H1 (cell line): ENCODE measurements at regions not wholly inside any gene's neighbourhood (a gene's known extent, or its start where the extent isn't known, plus 50 kb on each side); places are given as distances from the start of the nearest gene placed in this dataset.

ENCODE experiments used
- CTCF ChIA-PET: fragments of 300-600 bp; sonication (Branson Sonifier 250); formaldehyde crosslinking; loops from one replicate; lab custom pipeline; 2021; ENCODE audit not compliant: partially characterized antibody; lab: Charles Lee
- POLR2A ChIA-PET: fragments of 300-600 bp; sonication (Branson Sonifier 250); formaldehyde crosslinking; loops from one replicate; lab custom pipeline; 2021; ENCODE audit warnings: inconsistent platforms; ENCODE audit not compliant: partially characterized antibody; lab: Charles Lee
- DNase-seq, 2 experiments: peaks; one replicate each; pipeline versions ENCODE4 v3.0.0 to v3.0.0-alpha.2; 2010 to 2022; ENCODE audit warnings: low spot score in 2 of 2, low read depth in 1 of 2, mixed read lengths in 1 of 2
- FAIRE-seq: peaks from 2 replicates; lab custom pipeline; 2011; peaks lifted over from hg19 to GRCh38; lab: Jason Lieb, UNC
- H2AFZ ChIP-seq: 2 replicates; pipeline ENCODE4 v1.8.1; 2012; ENCODE audit warnings: low read length, inconsistent platforms
- H2AK5ac ChIP-seq: 2 replicates; pipeline ENCODE4 v1.6.1; 2013; ENCODE audit warnings: low read depth, low read length
- H2BK120ac ChIP-seq: replicated peaks from 2 replicates; pipeline ENCODE3; 2013; ENCODE audit warnings: low read depth, low read length, inconsistent platforms
- H2BK12ac ChIP-seq: 2 replicates; pipeline ENCODE4 v1.6.1; 2013; ENCODE audit warnings: low read depth, low read length
- H2BK15ac ChIP-seq: 2 replicates; pipeline ENCODE4 v1.6.1; 2013; ENCODE audit warnings: low read length
- H2BK20ac ChIP-seq: 2 replicates; pipeline ENCODE4 v1.6.1; 2013; ENCODE audit warnings: low read length
- H2BK5ac ChIP-seq: 2 replicates; pipeline ENCODE4 v1.6.1; 2013; ENCODE audit warnings: low read depth, low read length
- H3K14ac ChIP-seq: 2 replicates; pipeline ENCODE4 v1.6.1; 2013; ENCODE audit warnings: inconsistent platforms; ENCODE audit not compliant: insufficient read length
- H3K18ac ChIP-seq: 2 replicates; pipeline ENCODE4 v1.6.1; 2013; ENCODE audit warnings: low read length; ENCODE audit errors: extremely low read depth
- H3K23ac ChIP-seq: 2 replicates; pipeline ENCODE4 v1.6.1; 2013; ENCODE audit warnings: inconsistent platforms; ENCODE audit not compliant: insufficient read length
- H3K23me2 ChIP-seq: 2 replicates; pipeline ENCODE4 v1.6.1; 2013; ENCODE audit warnings: low read depth, low read length
- H3K27ac ChIP-seq: 2 replicates; pipeline ENCODE4 v1.6.1; 2011; ENCODE audit warnings: low read depth, low read length, inconsistent platforms
- H3K27me3 ChIP-seq, 4 experiments: replicated peaks in 1 of 4; 1 replicate in 1 of 4; 2 replicates in 3 of 4; pipeline versions ENCODE4 v1.6.1 to v1.8.1; 2011 to 2013; ENCODE audit warnings: low read length in 3 of 4, mild to moderate bottlenecking in 3 of 4, inconsistent platforms in 2 of 4, mixed read lengths in 2 of 4, moderate library complexity in 1 of 4; ENCODE audit not compliant: control insufficient read depth in 3 of 4, insufficient read depth in 3 of 4; ENCODE audit errors: extremely low read depth in 1 of 4
- H3K36me3 ChIP-seq, 4 experiments: 2 replicates each; pipeline versions ENCODE4 v1.6.1 to v1.8.1; 2011 to 2013; ENCODE audit warnings: mild to moderate bottlenecking in 4 of 4, low read length in 3 of 4, moderate library complexity in 2 of 4, control low read depth in 1 of 4, inconsistent platforms in 1 of 4; ENCODE audit not compliant: insufficient read depth in 4 of 4, control insufficient read depth in 2 of 4
- H3K4ac ChIP-seq: replicated peaks from 2 replicates; pipeline ENCODE3; 2013; ENCODE audit warnings: low read length, low read depth, mixed read lengths, inconsistent platforms; ENCODE audit not compliant: insufficient read length
- H3K4me1 ChIP-seq, 4 experiments: replicated peaks in 1 of 4; 1 replicate in 1 of 4; 2 replicates in 3 of 4; pipeline versions ENCODE4 v1.6.1 to v1.8.1; 2011 to 2013; ENCODE audit warnings: low read length in 3 of 4, inconsistent platforms in 2 of 4, mixed read lengths in 1 of 4; ENCODE audit not compliant: insufficient read depth in 4 of 4, control insufficient read depth in 3 of 4
- H3K4me2 ChIP-seq, 2 experiments: 2 replicates each; pipeline versions ENCODE4 v1.6.1 to v1.8.1; 2011 to 2013; ENCODE audit warnings: low read depth in 2 of 2, low read length in 2 of 2, control low read depth in 1 of 2, inconsistent platforms in 1 of 2, mild to moderate bottlenecking in 1 of 2; ENCODE audit not compliant: insufficient read depth in 1 of 2
- H3K4me3 ChIP-seq, 4 experiments: fragments of 200-600, 300-600 bp in 1 of 4; sonication (generic), shearing (Covaris generic), sonication (Bioruptor Twin) in 1 of 4; 2 replicates each; pipeline versions ENCODE4 v1.5.1 to v1.8.1; 2011 to 2016; ENCODE audit warnings: low read length in 4 of 4, low read depth in 3 of 4, control low read depth in 2 of 4, inconsistent platforms in 2 of 4, mild to moderate bottlenecking in 2 of 4, mixed read lengths in 1 of 4, moderate library complexity in 1 of 4; ENCODE audit not compliant: insufficient read depth in 2 of 4; ENCODE audit errors: extremely low read depth in 1 of 4
- H3K56ac ChIP-seq: replicated peaks from 2 replicates; pipeline ENCODE3; 2013; ENCODE audit warnings: low read depth, mild to moderate bottlenecking, mixed read lengths, low read length, inconsistent platforms; ENCODE audit not compliant: insufficient read length
- H3K79me1 ChIP-seq: 2 replicates; pipeline ENCODE4 v1.6.1; 2013; ENCODE audit warnings: low read depth, low read length, control low read depth
- H3K79me2 ChIP-seq, 2 experiments: 2 replicates each; pipeline versions ENCODE4 v1.6.1 to v1.8.1; 2012 to 2013; ENCODE audit warnings: low read length in 2 of 2, mild to moderate bottlenecking in 2 of 2, inconsistent platforms in 1 of 2; ENCODE audit not compliant: insufficient read depth in 2 of 2, control insufficient read depth in 1 of 2
- H3K9ac ChIP-seq, 4 experiments: replicated peaks in 1 of 4; 1 replicate in 1 of 4; 2 replicates in 3 of 4; pipeline versions ENCODE4 v1.6.1 to v1.8.1; 2011 to 2013; ENCODE audit warnings: low read depth in 3 of 4, low read length in 3 of 4, control low read depth in 2 of 4, mild to moderate bottlenecking in 2 of 4, moderate library complexity in 2 of 4, inconsistent platforms in 1 of 4; ENCODE audit errors: extremely low read depth in 1 of 4
- H3K9me3 ChIP-seq, 2 experiments: 2 replicates each; pipeline versions ENCODE4 v1.6.1 to v1.8.1; 2012 to 2013; ENCODE audit warnings: mild to moderate bottlenecking in 2 of 2, moderate library complexity in 2 of 2, control low read depth in 1 of 2, inconsistent platforms in 1 of 2, low read depth in 1 of 2, low read length in 1 of 2, mixed read lengths in 1 of 2; ENCODE audit not compliant: insufficient read depth in 2 of 2
- H4K20me1 ChIP-seq, 2 experiments: replicated peaks in 1 of 2; 2 replicates each; pipeline versions ENCODE3 to v1.8.1; 2011 to 2013; ENCODE audit warnings: inconsistent platforms in 2 of 2, low read length in 2 of 2, mild to moderate bottlenecking in 1 of 2; ENCODE audit not compliant: insufficient read depth in 2 of 2, control insufficient read depth in 1 of 2
- H4K5ac ChIP-seq: 2 replicates; pipeline ENCODE4 v1.6.1; 2013; ENCODE audit warnings: low read length, low read depth, mixed read lengths, inconsistent platforms; ENCODE audit not compliant: insufficient read length
- H4K8ac ChIP-seq: 2 replicates; pipeline ENCODE4 v1.8.0; 2013; ENCODE audit warnings: mild to moderate bottlenecking, moderate library complexity, low read length, inconsistent platforms; ENCODE audit not compliant: insufficient read depth; ENCODE audit errors: extremely low read depth
- H4K91ac ChIP-seq: replicated peaks from 2 replicates; pipeline ENCODE3; 2013; ENCODE audit warnings: low read length, mixed read lengths, inconsistent platforms; ENCODE audit not compliant: insufficient read length
- BCL11A ChIP-seq, 2 experiments: IDR thresholded peaks; one replicate each; pipeline ENCODE4 v1.6.1; 2011; ENCODE audit warnings: low read depth in 2 of 2, low read length in 2 of 2, mild to moderate bottlenecking in 2 of 2
- EP300 ChIP-seq, 2 experiments: IDR thresholded peaks; 1 replicate in 1 of 2; 2 replicates in 1 of 2; pipeline ENCODE4 v1.6.1; 2011 to 2012; ENCODE audit warnings: low read depth in 2 of 2, low read length in 2 of 2, mild to moderate bottlenecking in 2 of 2, borderline replicate concordance in 1 of 2, inconsistent platforms in 1 of 2, moderate library complexity in 1 of 2
- GTF2F1 ChIP-seq: IDR thresholded peaks from 2 replicates; pipeline ENCODE4 v1.6.1; 2012; ENCODE audit warnings: low read depth, low read length, improper control_type of control experiment, borderline replicate concordance
- KDM4A ChIP-seq: IDR thresholded peaks from one replicate; pipeline ENCODE4 v1.7.1; 2012; ENCODE audit warnings: low read depth, mild to moderate bottlenecking, moderate library complexity, low read length, inconsistent platforms; ENCODE audit not compliant: severe bottlenecking
- NANOG ChIP-seq: IDR thresholded peaks from 2 replicates; pipeline ENCODE4 v1.6.1; 2011; ENCODE audit warnings: low read length, low read depth, mild to moderate bottlenecking, inconsistent platforms; ENCODE audit not compliant: insufficient read depth, poor library complexity, severe bottlenecking
- RAD21 ChIP-seq, 2 experiments: IDR thresholded peaks in 1 of 2; conservative IDR thresholded peaks in 1 of 2; 2 replicates each; pipeline ENCODE4 v1.6.1; 2011; ENCODE audit warnings: low read depth in 2 of 2, low read length in 2 of 2, improper control_type of control experiment in 1 of 2, inconsistent platforms in 1 of 2, mild to moderate bottlenecking in 1 of 2, moderate library complexity in 1 of 2
- SIRT6 ChIP-seq: IDR thresholded peaks from one replicate; pipeline ENCODE4 v1.7.1; 2012; ENCODE audit warnings: low read length, inconsistent platforms
- SP4 ChIP-seq: IDR thresholded peaks from 2 replicates; pipeline ENCODE4 v1.6.1; 2012; ENCODE audit warnings: low read length, inconsistent platforms
- SUZ12 ChIP-seq: fragments of 200-600 bp; sonication (generic); IDR thresholded peaks from 2 replicates; pipeline ENCODE4 v1.6.1; 2012; ENCODE audit warnings: mild to moderate bottlenecking, inconsistent platforms, low read length, moderate library complexity, mixed read lengths
- TBP ChIP-seq: IDR thresholded peaks from 2 replicates; pipeline ENCODE4 v1.6.1; 2011; ENCODE audit warnings: low read depth, low read length, improper control_type of control experiment
- TCF12 ChIP-seq: IDR thresholded peaks from 2 replicates; pipeline ENCODE4 v1.6.1; 2011; ENCODE audit warnings: low read depth, mild to moderate bottlenecking, low read length
- TEAD4 ChIP-seq: IDR thresholded peaks from 2 replicates; pipeline ENCODE4 v1.6.1; 2012; ENCODE audit warnings: low read depth, low read length, inconsistent platforms, mixed read lengths
- YY1 ChIP-seq: IDR thresholded peaks from 2 replicates; pipeline ENCODE4 v1.6.1; 2011; ENCODE audit warnings: low read depth, mild to moderate bottlenecking, low read length
- WGBS, 2 experiments: shearing (Covaris generic) in 1 of 2; methylation state at CpG; one replicate each; pipeline versions ENCODE4 v1.1.6 to v1.1.7; 2013 to 2015; ENCODE audit warnings: low lambda C conversion rate in 2 of 2, mixed read lengths in 2 of 2, inconsistent platforms in 1 of 2, low coverage in 1 of 2, missing lambda C conversion rate in 1 of 2; ENCODE audit not compliant: insufficient replicate concordance in 2 of 2, insufficient coverage in 1 of 2, insufficient read length in 1 of 2; ENCODE audit errors: extremely low coverage in 1 of 2, missing lambda C conversion rate in 1 of 2; 5-methylcytosine and 5-hydroxymethylcytosine counted together

DNA sequence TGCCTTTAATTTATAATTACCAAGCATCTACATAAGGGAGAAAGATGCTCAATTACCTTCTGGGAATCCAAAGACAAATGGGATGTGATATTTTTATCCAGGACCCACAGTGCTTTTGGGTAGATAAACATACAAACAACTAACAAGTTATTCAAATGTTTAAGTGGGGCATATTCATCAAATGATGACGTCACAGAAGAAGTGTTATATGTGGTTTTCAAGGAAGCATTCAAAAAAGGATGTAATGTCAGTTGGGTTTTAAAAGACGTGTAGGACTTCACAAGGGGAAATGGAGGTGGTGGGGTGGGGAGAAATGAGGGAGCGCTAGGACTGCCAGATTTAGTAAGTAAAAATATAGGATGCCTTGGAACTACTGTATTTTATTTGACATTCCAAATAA is 915.9 kb downstream of the KCNA4 start:
- no peak overlapping the region for H4K91ac ChIP-seq
- no peak overlapping the region for H3K4ac ChIP-seq
- no peak for DNase-seq
- H3K79me2 ChIP-seq: no peaks in the 10 kb centered on the region
- no peak overlapping the region for H2BK20ac ChIP-seq
- no peak overlapping the region for H3K23ac ChIP-seq
- no peaks in the 10 kb centered on the region for H3K79me1 ChIP-seq
- H2AFZ ChIP-seq: no peak overlapping the region
- H4K20me1 ChIP-seq: no peaks in the 10 kb centered on the region
- H3K36me3 ChIP-seq: no peaks in the 10 kb centered on the region
- CTCF ChIA-PET: no interaction called here
- peaks cover 0 to 3% of the 10 kb centered on the region in 2 experiments; a peak in 1 of 4 replicates for H3K9me3 ChIP-seq
- POLR2A ChIA-PET: no interaction called here
- no peaks in the 10 kb centered on the region for H3K4me1 ChIP-seq
- no peak overlapping the region for H3K4me3 ChIP-seq
- H2AK5ac ChIP-seq: no peak overlapping the region
- H3K4me2 ChIP-seq: no peak overlapping the region
- no peak overlapping the region for H2BK15ac ChIP-seq
- H3K27me3 ChIP-seq: no peaks in the 10 kb centered on the region
- H4K8ac ChIP-seq: no peak overlapping the region
- no peaks in the 10 kb centered on the region for H3K23me2 ChIP-seq
- H3K27ac ChIP-seq: no peak overlapping the region
- no peak overlapping the region for H3K9ac ChIP-seq
- no peak for FAIRE-seq
- whole genome bisulfite sequencing, 2 experiments: 93% methylated on average over 3 of the region's 3 CpGs; no CpG with 5 or more reads in 1 of the 2 experiments
- no peak for TF ChIP-seq GTF2F1
- TF ChIP-seq SIRT6: no peak
- TF ChIP-seq RAD21 (IDR thresholded peaks at IDR 0.05 in 1 of 2, conservative IDR thresholded peaks at IDR 0.05 in 1 of 2; ENCODE audit: low read depth in 2 of 2, low read length in 2 of 2): no peak
- TF ChIP-seq TEAD4: no peak
- TF ChIP-seq TBP: no peak
- TF ChIP-seq SUZ12: no peak
- TF ChIP-seq KDM4A: no peak
- TF ChIP-seq TCF12: no peak
- no peak for TF ChIP-seq NANOG
- TF ChIP-seq SP4: no peak
- no peak for TF ChIP-seq YY1
- no peak for TF ChIP-seq BCL11A (IDR thresholded peaks at IDR 0.05; ENCODE audit: low read depth in 2 of 2, low read length in 2 of 2)
- TF ChIP-seq EP300 (IDR thresholded peaks at IDR 0.05; ENCODE audit: borderline replicate concordance in 1 of 2, low read depth in 2 of 2, low read length in 2 of 2): no peak
- no peak overlapping the region for H2BK12ac ChIP-seq
- no peak overlapping the region for H2BK120ac ChIP-seq
- H3K56ac ChIP-seq: no peak overlapping the region
- H4K5ac ChIP-seq: no peak overlapping the region
- no peak overlapping the region for H3K14ac ChIP-seq
- no peak overlapping the region for H2BK5ac ChIP-seq
- no peak overlapping the region for H3K18ac ChIP-seq
